ENCODE measurements at regions not wholly inside any gene's neighbourhood (a gene's known extent, or its start where the extent isn't known, plus 50 kb on each side); places are given as distances from the start of the nearest gene placed in this dataset.

GRCh38 chr1:172761581-172762486 is 102.9 kb downstream of the FASLG start:
- Histone ChIP-seq H3K4me3 (ENCODE audit: low read length in 2 of 2) (no peak overlapping the region), H3K9me3 (ENCODE audit: control insufficient read depth, low read length) (no peaks in the 10 kb centered on the region), H3K27ac (ENCODE audit: low read depth in 1 of 2, low read length in 2 of 2) (no peak overlapping the region), H3K36me3 (ENCODE audit: control insufficient read depth in 1 of 2, insufficient read depth in 2 of 2, low read length in 1 of 2) (no peaks in the 10 kb centered on the region), H3K4me1 (ENCODE audit: control insufficient read depth in 1 of 2, insufficient read depth in 2 of 2, low read length in 2 of 2) (no peaks in the 10 kb centered on the region), H3K27me3 (ENCODE audit: control insufficient read depth in 1 of 2, insufficient read depth in 2 of 2, low read length in 1 of 2) (no peaks in the 10 kb centered on the region)
- no peak for ATAC-seq (ENCODE audit: low FRiP score)
- 64 to 75% methylated on average over 3 of the region's 3 CpGs for WGBS, 2 donors
- DNase-seq, result no peak
- intact Hi-C loops (cut with DNase I), result no loop called here

GRCh38 chr1:172763057-172763456 is 104.2 kb downstream of the FASLG start:
- Histone ChIP-seq H3K36me3 (ENCODE audit: control insufficient read depth in 1 of 2, insufficient read depth in 2 of 2, low read length in 1 of 2) (no peaks in the 10 kb centered on the region), H3K9me3 (ENCODE audit: control insufficient read depth, low read length) (no peaks in the 10 kb centered on the region), H3K27ac (ENCODE audit: low read depth in 1 of 2, low read length in 2 of 2) (no peak overlapping the region), H3K4me3 (ENCODE audit: low read length in 2 of 2) (no peak overlapping the region), H3K27me3 (ENCODE audit: control insufficient read depth in 1 of 2, insufficient read depth in 2 of 2, low read length in 1 of 2) (no peaks in the 10 kb centered on the region), H3K4me1 (ENCODE audit: control insufficient read depth in 1 of 2, insufficient read depth in 2 of 2, low read length in 2 of 2) (no peaks in the 10 kb centered on the region)
- 67 to 80% methylated on average over 2 of the region's 2 CpGs for WGBS, 2 donors
- DNase-seq (no peak), ATAC-seq (ENCODE audit: low FRiP score) (no peak)
- intact Hi-C loops (cut with DNase I), result no loop called here

DNA sequence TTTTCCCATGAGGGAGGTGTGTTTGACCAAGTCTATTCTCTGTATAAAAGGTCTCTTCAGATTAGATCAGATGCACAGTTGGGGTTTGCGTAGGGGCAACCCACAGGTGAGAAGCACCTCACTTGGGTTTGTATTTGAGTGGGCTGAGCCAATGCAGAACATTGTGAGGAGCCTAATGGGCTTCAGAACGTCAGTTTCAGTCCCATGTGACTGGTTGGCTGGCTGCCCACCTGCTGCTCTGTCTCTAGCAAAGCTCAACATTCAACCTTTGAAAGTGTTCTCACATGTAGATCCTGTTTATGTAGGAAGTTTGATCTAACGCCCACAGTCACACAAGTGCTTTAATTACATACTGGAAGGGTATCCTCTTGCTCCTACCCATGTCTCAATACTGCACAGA is 105.5 kb downstream of the FASLG start:
- WGBS, 2 donors, result 44 to 45% methylated on average over 3 of the region's 3 CpGs
- Histone ChIP-seq H3K4me1 (ENCODE audit: control insufficient read depth in 1 of 2, insufficient read depth in 2 of 2, low read length in 2 of 2) (no peaks in the 10 kb centered on the region), H3K27ac (ENCODE audit: low read depth in 1 of 2, low read length in 2 of 2) (no peak overlapping the region), H3K4me3 (ENCODE audit: low read length in 2 of 2) (no peak overlapping the region), H3K9me3 (ENCODE audit: control insufficient read depth, low read length) (no peaks in the 10 kb centered on the region), H3K36me3 (ENCODE audit: control insufficient read depth in 1 of 2, insufficient read depth in 2 of 2, low read length in 1 of 2) (no peaks in the 10 kb centered on the region), H3K27me3 (ENCODE audit: control insufficient read depth in 1 of 2, insufficient read depth in 2 of 2, low read length in 1 of 2) (no peaks in the 10 kb centered on the region)
- intact Hi-C loops (cut with DNase I), result no loop called here
- no peak for ATAC-seq (ENCODE audit: low FRiP score)
- DNase-seq, result peak in 1 of 2 donors; percentile 46

DNA sequence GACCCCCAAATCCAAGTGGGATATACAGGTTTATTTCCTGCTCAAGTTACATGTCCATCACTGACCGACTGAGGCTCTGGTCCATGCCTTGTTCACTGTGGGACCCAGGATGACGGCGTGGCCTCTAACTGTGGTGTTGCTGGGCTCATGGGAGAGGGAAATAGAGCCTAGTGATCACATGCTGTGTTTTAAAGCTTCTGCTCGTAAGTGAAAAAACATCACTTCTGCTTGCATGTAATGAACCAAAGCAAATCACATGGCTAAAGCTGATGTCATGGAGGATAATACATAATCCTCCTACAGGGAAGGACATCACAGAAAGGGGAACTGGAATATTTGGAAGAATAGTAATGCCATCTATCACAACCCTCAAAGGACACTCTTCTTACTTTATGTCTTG is 107.6 kb downstream of the FASLG start:
- 83 to 84% methylated on average over 4 of the region's 4 CpGs for WGBS, 2 donors
- DNase-seq (peak in 1 of 2 donors; percentile 75), ATAC-seq (ENCODE audit: low FRiP score) (peak; percentile 19)
- Histone ChIP-seq H3K27ac (ENCODE audit: low read depth in 1 of 2, low read length in 2 of 2) (no peak overlapping the region), H3K4me1 (ENCODE audit: control insufficient read depth in 1 of 2, insufficient read depth in 2 of 2, low read length in 2 of 2) (no peaks in the 10 kb centered on the region), H3K27me3 (ENCODE audit: control insufficient read depth in 1 of 2, insufficient read depth in 2 of 2, low read length in 1 of 2) (no peaks in the 10 kb centered on the region), H3K36me3 (ENCODE audit: control insufficient read depth in 1 of 2, insufficient read depth in 2 of 2, low read length in 1 of 2) (no peaks in the 10 kb centered on the region), H3K9me3 (ENCODE audit: control insufficient read depth, low read length) (no peaks in the 10 kb centered on the region), H3K4me3 (ENCODE audit: low read length in 2 of 2) (no peak overlapping the region)
- intact Hi-C loops (cut with DNase I), result no loop called here

DNA sequence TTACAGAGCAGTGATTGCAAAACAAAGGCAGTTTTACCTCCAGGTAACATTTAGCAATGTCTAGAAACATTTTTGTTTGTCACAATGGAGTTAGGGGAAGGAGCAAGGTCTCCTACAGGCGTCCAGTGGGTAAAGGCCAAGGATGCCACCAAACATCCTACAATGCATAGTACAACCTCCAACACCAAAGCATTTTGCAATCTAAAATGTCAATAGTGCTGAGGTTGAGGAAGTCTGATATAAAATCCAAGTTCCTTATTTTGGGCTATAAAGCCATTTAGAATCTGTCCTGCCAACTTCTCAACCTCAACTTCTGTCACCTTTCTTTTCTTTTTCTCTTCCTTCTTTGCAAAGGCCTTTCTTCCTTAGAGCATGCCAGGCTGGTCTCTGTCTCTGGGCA is 111.2 kb downstream of the FASLG start:
- WGBS, 2 donors, result 78% methylated on average over 1 of the region's 1 CpG
- Histone ChIP-seq H3K9me3 (ENCODE audit: control insufficient read depth, low read length) (no peaks in the 10 kb centered on the region), H3K4me3 (ENCODE audit: low read length in 2 of 2) (no peak overlapping the region), H3K36me3 (ENCODE audit: control insufficient read depth in 1 of 2, insufficient read depth in 2 of 2, low read length in 1 of 2) (no peaks in the 10 kb centered on the region), H3K4me1 (ENCODE audit: control insufficient read depth in 1 of 2, insufficient read depth in 2 of 2, low read length in 2 of 2) (no peaks in the 10 kb centered on the region), H3K27ac (ENCODE audit: low read depth in 1 of 2, low read length in 2 of 2) (no peak overlapping the region), H3K27me3 (ENCODE audit: control insufficient read depth in 1 of 2, insufficient read depth in 2 of 2, low read length in 1 of 2) (no peaks in the 10 kb centered on the region)
- no peak for ATAC-seq (ENCODE audit: low FRiP score)
- intact Hi-C loops (cut with DNase I), result no loop called here
- DNase-seq, result no peak

GRCh38 chr1:172774561-172774960 is 115.7 kb downstream of the FASLG start:
- Histone ChIP-seq H3K4me3 (ENCODE audit: low read length in 2 of 2) (no peak overlapping the region), H3K36me3 (ENCODE audit: control insufficient read depth in 1 of 2, insufficient read depth in 2 of 2, low read length in 1 of 2) (no peaks in the 10 kb centered on the region), H3K4me1 (ENCODE audit: control insufficient read depth in 1 of 2, insufficient read depth in 2 of 2, low read length in 2 of 2) (no peaks in the 10 kb centered on the region), H3K9me3 (ENCODE audit: control insufficient read depth, low read length) (no peaks in the 10 kb centered on the region), H3K27me3 (ENCODE audit: control insufficient read depth in 1 of 2, insufficient read depth in 2 of 2, low read length in 1 of 2) (no peaks in the 10 kb centered on the region), H3K27ac (ENCODE audit: low read depth in 1 of 2, low read length in 2 of 2) (no peak overlapping the region)
- 91 to 92% methylated on average over 3 of the region's 3 CpGs for WGBS, 2 donors
- intact Hi-C loops (cut with DNase I), result no loop called here
- ATAC-seq (ENCODE audit: low FRiP score), result no peak
- DNase-seq, result no peak

GRCh38 chr1:172775606-172776005 is 116.7 kb downstream of the FASLG start:
- 34 to 41% methylated on average over 3 of the region's 3 CpGs for WGBS, 2 donors
- ATAC-seq (ENCODE audit: low FRiP score) (no peak), DNase-seq (no peak)
- no peak overlapping the region for H3K27ac ChIP-seq (ENCODE audit: low read depth in 1 of 2, low read length in 2 of 2)
- no peaks in the 10 kb centered on the region for H3K27me3 ChIP-seq (ENCODE audit: control insufficient read depth in 1 of 2, insufficient read depth in 2 of 2, low read length in 1 of 2)
- no peaks in the 10 kb centered on the region for H3K4me1 ChIP-seq (ENCODE audit: control insufficient read depth in 1 of 2, insufficient read depth in 2 of 2, low read length in 2 of 2)
- H3K4me3 ChIP-seq (ENCODE audit: low read length in 2 of 2), result no peak overlapping the region
- no peaks in the 10 kb centered on the region for H3K36me3 ChIP-seq (ENCODE audit: control insufficient read depth in 1 of 2, insufficient read depth in 2 of 2, low read length in 1 of 2)
- H3K9me3 ChIP-seq (ENCODE audit: control insufficient read depth, low read length), result no peaks in the 10 kb centered on the region
- intact Hi-C loops (cut with DNase I), result no loop called here

- 64 to 76% methylated on average over 6 of the region's 6 CpGs for WGBS, 2 donors
- DNase-seq (no peak), ATAC-seq (ENCODE audit: low FRiP score) (no peak)
- intact Hi-C loops (cut with DNase I), result no loop called here
- Histone ChIP-seq H3K9me3 (ENCODE audit: control insufficient read depth, low read length) (no peaks in the 10 kb centered on the region), H3K27me3 (ENCODE audit: control insufficient read depth in 1 of 2, insufficient read depth in 2 of 2, low read length in 1 of 2) (no peaks in the 10 kb centered on the region), H3K4me1 (ENCODE audit: control insufficient read depth in 1 of 2, insufficient read depth in 2 of 2, low read length in 2 of 2) (no peaks in the 10 kb centered on the region), H3K36me3 (ENCODE audit: control insufficient read depth in 1 of 2, insufficient read depth in 2 of 2, low read length in 1 of 2) (no peaks in the 10 kb centered on the region), H3K4me3 (ENCODE audit: low read length in 2 of 2) (no peak overlapping the region), H3K27ac (ENCODE audit: low read depth in 1 of 2, low read length in 2 of 2) (no peak overlapping the region)
These were observed 117.2 kb downstream of the FASLG start for GRCh38 chr1:172776071-172776470.

DNA sequence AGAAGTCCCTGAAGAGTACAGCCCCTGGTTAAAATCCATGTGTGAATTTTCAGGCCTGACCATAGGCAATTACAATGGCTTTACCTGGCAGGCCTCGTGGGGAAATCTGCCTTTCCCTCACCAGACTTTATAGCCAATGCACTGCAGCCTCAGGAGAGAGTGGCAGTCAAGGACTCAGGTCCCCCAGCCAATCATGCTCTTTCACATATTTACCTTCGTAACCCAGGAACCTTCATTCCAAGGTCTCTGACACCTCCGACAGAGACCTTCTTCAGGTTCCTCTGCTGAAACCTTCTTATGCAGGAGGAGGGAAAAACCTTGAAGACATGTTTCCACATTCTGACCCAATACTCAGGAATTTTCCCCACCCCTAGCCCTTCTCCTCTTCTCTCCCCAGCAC is 118.9 kb downstream of the FASLG start:
- Histone ChIP-seq H3K27me3 (ENCODE audit: control insufficient read depth in 1 of 2, insufficient read depth in 2 of 2, low read length in 1 of 2) (no peaks in the 10 kb centered on the region), H3K4me1 (ENCODE audit: control insufficient read depth in 1 of 2, insufficient read depth in 2 of 2, low read length in 2 of 2) (no peaks in the 10 kb centered on the region), H3K4me3 (ENCODE audit: low read length in 2 of 2) (no peak overlapping the region), H3K9me3 (ENCODE audit: control insufficient read depth, low read length) (no peaks in the 10 kb centered on the region), H3K27ac (ENCODE audit: low read depth in 1 of 2, low read length in 2 of 2) (no peak overlapping the region), H3K36me3 (ENCODE audit: control insufficient read depth in 1 of 2, insufficient read depth in 2 of 2, low read length in 1 of 2) (no peaks in the 10 kb centered on the region)
- no peak for DNase-seq
- 63 to 69% methylated on average over 3 of the region's 3 CpGs for WGBS, 2 donors
- intact Hi-C loops (cut with DNase I), result no loop called here
- ATAC-seq (ENCODE audit: low FRiP score), result no peak
